Neural cell (in vitro differentiated cells): ENCODE measurements at regions not wholly inside any gene's neighbourhood (a gene's known extent, or its start where the extent isn't known, plus 50 kb on each side); places are given as distances from the start of the nearest gene placed in this dataset.

Experiments
- H2AFZ ChIP-seq: fragments of 200-600, 300-800 bp; sonication (generic), shearing (Covaris generic); 2 replicates; pipeline ENCODE4 v1.6.0; 2014; ENCODE audit warnings: low read depth, mild to moderate bottlenecking, antibody characterized with exemption, low read length, moderate library complexity
- H3F3A ChIP-seq: fragments of 200-600 bp; shearing (Covaris generic); 2 replicates; pipeline ENCODE4 v1.6.1; 2016; ENCODE audit warnings: mild to moderate bottlenecking, moderate library complexity, mixed read lengths, antibody characterized with exemption, low read length; ENCODE audit not compliant: insufficient read depth, poor library complexity, severe bottlenecking
- H3K27ac ChIP-seq: fragments of 200-600, 300-800 bp; sonication (generic), shearing (Covaris generic); 2 replicates; pipeline ENCODE4 v1.5.1; 2014; ENCODE audit warnings: mild to moderate bottlenecking, low read length, moderate library complexity
- H3K27me3 ChIP-seq: fragments of 300-800, 200-600 bp; sonication (generic), shearing (Covaris generic); 2 replicates; pipeline ENCODE4 v1.6.0; 2014; ENCODE audit warnings: mild to moderate bottlenecking, low read depth, low read length, moderate library complexity; ENCODE audit not compliant: insufficient read depth
- H3K36me3 ChIP-seq: fragments of 300-800, 200-600 bp; sonication (generic), shearing (Covaris generic); 2 replicates; pipeline ENCODE4 v1.5.1; 2014; ENCODE audit warnings: mild to moderate bottlenecking, antibody characterized with exemption, low read length, moderate library complexity; ENCODE audit not compliant: insufficient read depth
- H3K4me2 ChIP-seq: fragments of 300-800, 200-600 bp; sonication (generic), shearing (Covaris generic); 2 replicates; pipeline ENCODE4 v1.6.0; 2014; ENCODE audit warnings: mild to moderate bottlenecking, low read length
- H3K4me3 ChIP-seq: fragments of 300-800, 200-600 bp; sonication (generic), shearing (Covaris generic); 2 replicates; pipeline ENCODE4 v1.5.1; 2014; ENCODE audit warnings: mild to moderate bottlenecking, low read length, moderate library complexity
- H3K79me2 ChIP-seq: fragments of 200-600 bp; shearing (Covaris generic); replicated peaks from 2 replicates; pipeline ENCODE4 v1.6.0; 2014; ENCODE audit warnings: mild to moderate bottlenecking, low read length, moderate library complexity; ENCODE audit not compliant: insufficient read depth
- H3K9ac ChIP-seq: fragments of 300-800, 200-600 bp; sonication (generic), shearing (Covaris generic); 2 replicates; pipeline ENCODE4 v1.6.1; 2016; ENCODE audit warnings: mild to moderate bottlenecking, low read length, mixed read lengths
- H3K9me2 ChIP-seq: fragments of 200-600 bp; shearing (Covaris generic); 2 replicates; pipeline ENCODE4 v1.6.1; 2016; ENCODE audit warnings: mild to moderate bottlenecking, low read length, mixed read lengths; ENCODE audit not compliant: insufficient read depth
- H3K9me3 ChIP-seq: fragments of 200-600, 300-800 bp; sonication (generic), shearing (Covaris generic); 2 replicates; pipeline ENCODE4 v1.6.1; 2016; ENCODE audit warnings: mild to moderate bottlenecking, mixed run types, low read length, moderate library complexity, mixed read lengths
- H4K20me1 ChIP-seq: fragments of 200-600 bp; shearing (Covaris generic); 2 replicates; pipeline ENCODE4 v1.6.1; 2016; ENCODE audit warnings: mild to moderate bottlenecking, mixed run types; ENCODE audit not compliant: insufficient read depth
- EP300 ChIP-seq: fragments of 450-650 bp; conservative IDR thresholded peaks from 2 replicates; pipeline ENCODE4 v1.6.1; 2014; ENCODE audit warnings: antibody characterized with exemption, mild to moderate bottlenecking, moderate library complexity; ENCODE audit not compliant: poor library complexity, severe bottlenecking
- EZH2 ChIP-seq: fragments of 200-600, 300-800 bp; shearing (Covaris generic), sonication (generic); IDR thresholded peaks from 2 replicates; pipeline ENCODE4 v1.6.1; 2014; ENCODE audit warnings: antibody characterized with exemption, low read length, borderline replicate concordance, mild to moderate bottlenecking; ENCODE audit not compliant: insufficient read depth, poor library complexity, severe bottlenecking
- MXI1 ChIP-seq: fragments of 450-650 bp; conservative IDR thresholded peaks from 2 replicates; pipeline ENCODE4 v1.6.1; 2014; ENCODE audit warnings: antibody characterized with exemption, mild to moderate bottlenecking; ENCODE audit not compliant: poor library complexity, severe bottlenecking
- POLR2AphosphoS5 ChIP-seq: IDR thresholded peaks from 2 replicates; pipeline ENCODE4 v1.6.1; 2012
- RAD21 ChIP-seq: fragments of 450-650 bp; conservative IDR thresholded peaks from 2 replicates; pipeline ENCODE4 v1.6.1; 2014; ENCODE audit warnings: antibody characterized with exemption, mild to moderate bottlenecking, moderate library complexity
- SMC3 ChIP-seq: fragments of 450-650 bp; conservative IDR thresholded peaks from 2 replicates; pipeline ENCODE4 v1.6.1; 2014; ENCODE audit warnings: antibody characterized with exemption, mild to moderate bottlenecking, moderate library complexity; ENCODE audit not compliant: poor library complexity
- TAF1 ChIP-seq: IDR thresholded peaks from 2 replicates; pipeline ENCODE4 v1.6.1; 2012; ENCODE audit warnings: low read depth
- TF ChIP-seq, protein P1 (sequence below): fragments of 450-650 bp; IDR thresholded peaks from 2 replicates; pipeline ENCODE4 v1.5.1; 2014; ENCODE audit warnings: antibody characterized with exemption, mild to moderate bottlenecking, moderate library complexity; ENCODE audit not compliant: poor library complexity, severe bottlenecking
- TF ChIP-seq, protein P2 (sequence below): IDR thresholded peaks from 2 replicates; pipeline ENCODE4 v1.6.1; 2012; ENCODE audit warnings: borderline replicate concordance

DNA sequence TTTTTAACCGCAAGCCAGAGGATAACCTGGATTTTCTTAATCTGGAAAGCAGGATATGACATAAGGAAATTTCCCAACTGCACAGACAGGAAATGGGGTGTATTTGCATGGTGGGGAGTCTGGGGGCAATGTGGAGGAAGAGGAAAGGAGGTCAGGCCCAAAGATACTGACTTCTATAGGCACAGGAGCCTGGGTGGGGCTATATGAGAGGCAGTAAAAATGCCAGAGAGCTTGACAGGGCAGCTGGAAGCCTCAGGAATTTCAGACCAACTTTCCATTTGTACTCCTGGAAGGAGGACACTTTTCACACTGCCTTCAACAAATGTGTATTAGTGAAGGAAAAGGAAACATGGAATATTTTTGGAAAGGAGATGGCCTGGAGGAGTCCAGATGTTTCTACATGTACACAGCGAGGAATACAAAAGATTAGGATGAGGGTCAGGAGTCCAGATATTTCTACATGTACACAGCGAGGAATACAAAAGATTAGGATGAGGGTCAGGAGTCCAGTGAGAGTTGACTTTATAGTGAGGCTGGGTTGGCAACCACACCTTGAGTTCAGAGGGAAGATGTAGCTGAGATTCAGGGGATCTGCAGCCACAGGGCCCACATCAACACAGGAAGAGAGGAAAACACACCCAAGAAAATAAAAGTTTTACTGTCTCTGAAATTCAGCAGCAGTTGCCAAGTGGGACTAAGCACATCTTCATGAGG is 111.9 kb upstream of the PTPRG start:
- H3K9me3 ChIP-seq: no peaks in the 10 kb centered on the region
- no peaks in the 10 kb centered on the region for H3K9me2 ChIP-seq
- no peak overlapping the region for H3K27ac ChIP-seq
- no peaks in the 10 kb centered on the region for H3K27me3 ChIP-seq
- no peak overlapping the region for H3K4me3 ChIP-seq
- H3K9ac ChIP-seq: no peak overlapping the region
- no peak overlapping the region for H2AFZ ChIP-seq
- H3K36me3 ChIP-seq: no peaks in the 10 kb centered on the region
- no peak overlapping the region for H3K4me2 ChIP-seq
- no peaks in the 10 kb centered on the region for H3F3A ChIP-seq
- no peaks in the 10 kb centered on the region for H4K20me1 ChIP-seq
- TF ChIP-seq RAD21: no peak
- no peak for TF ChIP-seq EP300
- no peak for TF ChIP-seq TAF1
- no peak for TF ChIP-seq SMC3
- TF ChIP-seq, protein P1, sequence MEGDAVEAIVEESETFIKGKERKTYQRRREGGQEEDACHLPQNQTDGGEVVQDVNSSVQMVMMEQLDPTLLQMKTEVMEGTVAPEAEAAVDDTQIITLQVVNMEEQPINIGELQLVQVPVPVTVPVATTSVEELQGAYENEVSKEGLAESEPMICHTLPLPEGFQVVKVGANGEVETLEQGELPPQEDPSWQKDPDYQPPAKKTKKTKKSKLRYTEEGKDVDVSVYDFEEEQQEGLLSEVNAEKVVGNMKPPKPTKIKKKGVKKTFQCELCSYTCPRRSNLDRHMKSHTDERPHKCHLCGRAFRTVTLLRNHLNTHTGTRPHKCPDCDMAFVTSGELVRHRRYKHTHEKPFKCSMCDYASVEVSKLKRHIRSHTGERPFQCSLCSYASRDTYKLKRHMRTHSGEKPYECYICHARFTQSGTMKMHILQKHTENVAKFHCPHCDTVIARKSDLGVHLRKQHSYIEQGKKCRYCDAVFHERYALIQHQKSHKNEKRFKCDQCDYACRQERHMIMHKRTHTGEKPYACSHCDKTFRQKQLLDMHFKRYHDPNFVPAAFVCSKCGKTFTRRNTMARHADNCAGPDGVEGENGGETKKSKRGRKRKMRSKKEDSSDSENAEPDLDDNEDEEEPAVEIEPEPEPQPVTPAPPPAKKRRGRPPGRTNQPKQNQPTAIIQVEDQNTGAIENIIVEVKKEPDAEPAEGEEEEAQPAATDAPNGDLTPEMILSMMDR: no peak
- TF ChIP-seq POLR2AphosphoS5: no peak
- H3K79me2 ChIP-seq: no peaks in the 10 kb centered on the region

DNA sequence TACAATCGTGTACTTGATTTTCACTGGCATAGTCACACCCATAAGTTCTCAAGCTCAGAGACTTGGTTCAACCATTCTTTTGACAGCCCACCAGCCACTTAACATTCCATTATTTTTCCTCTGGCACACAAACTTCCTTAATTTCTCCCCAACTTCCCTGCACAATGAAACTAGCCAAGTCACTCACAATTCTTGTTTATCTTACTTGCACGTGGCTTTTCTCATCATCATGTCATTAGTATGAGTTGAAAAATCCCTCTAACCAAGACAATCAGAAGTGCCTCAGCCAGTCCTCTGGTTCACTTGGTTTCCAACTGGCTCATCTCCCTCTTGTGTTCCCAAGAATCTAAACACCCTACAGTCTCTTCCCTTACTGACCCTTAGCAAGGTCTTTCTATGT is 110.5 kb upstream of the PTPRG start:
- H3K36me3 ChIP-seq: no peaks in the 10 kb centered on the region
- no peaks in the 10 kb centered on the region for H3K9me3 ChIP-seq
- no peak overlapping the region for H3K4me2 ChIP-seq
- no peaks in the 10 kb centered on the region for H3K27me3 ChIP-seq
- no peak overlapping the region for H3K9ac ChIP-seq
- no peaks in the 10 kb centered on the region for H4K20me1 ChIP-seq
- no peak overlapping the region for H3K4me3 ChIP-seq
- H3K9me2 ChIP-seq: no peaks in the 10 kb centered on the region
- no peak overlapping the region for H3K27ac ChIP-seq
- H3F3A ChIP-seq: no peaks in the 10 kb centered on the region
- H3K79me2 ChIP-seq: no peaks in the 10 kb centered on the region
- TF ChIP-seq RAD21: no peak
- no peak for TF ChIP-seq POLR2AphosphoS5
- no peak for TF ChIP-seq EZH2
- no peak for TF ChIP-seq TAF1
- TF ChIP-seq, protein P1: no peak
- TF ChIP-seq, protein P2, sequence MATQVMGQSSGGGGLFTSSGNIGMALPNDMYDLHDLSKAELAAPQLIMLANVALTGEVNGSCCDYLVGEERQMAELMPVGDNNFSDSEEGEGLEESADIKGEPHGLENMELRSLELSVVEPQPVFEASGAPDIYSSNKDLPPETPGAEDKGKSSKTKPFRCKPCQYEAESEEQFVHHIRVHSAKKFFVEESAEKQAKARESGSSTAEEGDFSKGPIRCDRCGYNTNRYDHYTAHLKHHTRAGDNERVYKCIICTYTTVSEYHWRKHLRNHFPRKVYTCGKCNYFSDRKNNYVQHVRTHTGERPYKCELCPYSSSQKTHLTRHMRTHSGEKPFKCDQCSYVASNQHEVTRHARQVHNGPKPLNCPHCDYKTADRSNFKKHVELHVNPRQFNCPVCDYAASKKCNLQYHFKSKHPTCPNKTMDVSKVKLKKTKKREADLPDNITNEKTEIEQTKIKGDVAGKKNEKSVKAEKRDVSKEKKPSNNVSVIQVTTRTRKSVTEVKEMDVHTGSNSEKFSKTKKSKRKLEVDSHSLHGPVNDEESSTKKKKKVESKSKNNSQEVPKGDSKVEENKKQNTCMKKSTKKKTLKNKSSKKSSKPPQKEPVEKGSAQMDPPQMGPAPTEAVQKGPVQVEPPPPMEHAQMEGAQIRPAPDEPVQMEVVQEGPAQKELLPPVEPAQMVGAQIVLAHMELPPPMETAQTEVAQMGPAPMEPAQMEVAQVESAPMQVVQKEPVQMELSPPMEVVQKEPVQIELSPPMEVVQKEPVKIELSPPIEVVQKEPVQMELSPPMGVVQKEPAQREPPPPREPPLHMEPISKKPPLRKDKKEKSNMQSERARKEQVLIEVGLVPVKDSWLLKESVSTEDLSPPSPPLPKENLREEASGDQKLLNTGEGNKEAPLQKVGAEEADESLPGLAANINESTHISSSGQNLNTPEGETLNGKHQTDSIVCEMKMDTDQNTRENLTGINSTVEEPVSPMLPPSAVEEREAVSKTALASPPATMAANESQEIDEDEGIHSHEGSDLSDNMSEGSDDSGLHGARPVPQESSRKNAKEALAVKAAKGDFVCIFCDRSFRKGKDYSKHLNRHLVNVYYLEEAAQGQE: no peak
- TF ChIP-seq EP300: no peak
- no peak for TF ChIP-seq MXI1
- TF ChIP-seq SMC3: no peak
- no peak overlapping the region for H2AFZ ChIP-seq
